NCI-H526 (cell line): ENCODE measurements at regions not wholly inside any gene's neighbourhood (a gene's known extent, or its start where the extent isn't known, plus 50 kb on each side); places are given as distances from the start of the nearest gene placed in this dataset.
"Not testable (repeated sequence)": the region's sequence is repeated elsewhere in the genome, so short reads cannot be mapped to it uniquely, and the experiment has no call there.

Experiments used
- DNase-seq, 2 experiments: peaks; one replicate each; lab custom pipeline; 2025; lab: John Stamatoyannopoulos, UW

DNA sequence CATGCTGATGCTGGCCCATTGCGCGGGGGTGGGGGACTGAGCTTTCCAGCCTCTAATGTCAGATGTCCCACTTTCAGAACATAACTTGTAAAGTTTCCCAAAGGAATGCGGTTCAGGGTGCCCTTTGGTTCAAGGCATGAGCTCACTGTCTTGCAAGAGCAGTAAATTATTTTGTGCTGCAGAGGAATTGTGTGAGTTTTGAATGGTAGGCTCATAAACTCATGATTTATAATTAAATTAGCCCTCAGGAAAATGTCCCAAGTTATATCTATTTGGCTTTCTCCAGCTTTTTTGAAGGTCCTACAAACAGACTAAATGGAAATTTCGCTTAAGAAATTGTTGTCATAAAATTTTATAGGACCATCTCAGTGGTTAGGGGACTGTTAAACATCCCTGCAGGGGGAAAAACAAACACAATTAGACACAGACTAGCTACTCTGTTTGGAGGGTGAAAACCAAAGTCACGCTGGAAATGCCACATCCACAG, 321.8 kb downstream of the HS3ST3B1 start:
- DNase-seq: no peak

DNA sequence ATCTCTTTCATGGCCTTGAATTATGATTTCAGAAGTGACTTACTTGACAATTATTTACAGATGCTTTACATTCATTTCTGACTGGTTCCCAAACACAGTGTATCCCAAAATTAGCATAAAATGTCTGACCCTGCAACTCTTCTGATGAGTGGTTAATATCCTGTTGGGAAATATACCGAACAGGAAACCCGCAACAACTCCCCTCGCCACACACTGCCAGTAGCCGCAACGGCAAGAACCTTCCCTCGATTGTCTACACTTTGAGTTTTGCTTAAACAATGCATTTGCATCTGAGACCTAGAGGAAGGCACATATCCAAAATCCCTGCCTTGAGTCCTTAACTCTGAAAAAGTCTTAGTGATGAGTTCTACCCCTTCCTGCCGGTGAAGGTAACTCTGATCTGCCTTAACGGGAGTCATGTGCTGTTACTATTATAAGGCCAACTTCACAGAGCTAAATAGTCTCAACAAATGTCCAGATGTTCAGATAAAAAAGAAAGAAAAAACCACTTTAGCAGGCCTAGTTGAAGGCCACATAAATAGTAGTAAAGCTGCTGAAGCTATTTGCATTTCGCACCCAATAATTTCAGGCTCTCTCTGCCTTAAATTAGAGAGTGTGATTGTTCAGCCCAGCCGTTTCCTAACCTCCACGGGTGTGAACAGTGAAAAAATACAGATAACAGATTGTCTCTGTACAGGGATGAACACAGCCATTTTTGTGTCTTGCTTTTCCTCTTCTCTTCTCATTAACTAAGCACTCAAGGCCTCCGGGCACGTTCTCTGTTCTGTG, 321.1 kb downstream of the HS3ST3B1 start:
- DNase-seq: no peak

DNA sequence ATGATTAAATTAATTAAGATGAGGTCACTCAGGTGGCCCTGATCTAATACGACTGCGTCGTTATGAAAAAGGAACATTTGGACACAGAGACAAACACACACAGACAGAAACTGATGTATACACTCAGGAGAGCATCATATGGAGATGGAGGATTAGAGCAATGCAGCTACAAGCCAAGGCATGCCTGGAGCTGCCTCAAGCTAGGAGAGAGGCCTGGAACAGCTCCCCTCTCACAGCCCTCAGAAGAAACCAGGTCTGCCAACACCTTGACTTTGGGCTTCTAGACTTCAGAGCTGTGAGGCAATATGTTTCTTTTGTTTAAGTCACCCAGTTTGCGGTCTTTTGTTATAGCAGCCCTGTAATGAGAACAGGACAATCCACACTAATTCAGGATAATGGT, 318.9 kb downstream of the HS3ST3B1 start:
- no peak for DNase-seq

DNA sequence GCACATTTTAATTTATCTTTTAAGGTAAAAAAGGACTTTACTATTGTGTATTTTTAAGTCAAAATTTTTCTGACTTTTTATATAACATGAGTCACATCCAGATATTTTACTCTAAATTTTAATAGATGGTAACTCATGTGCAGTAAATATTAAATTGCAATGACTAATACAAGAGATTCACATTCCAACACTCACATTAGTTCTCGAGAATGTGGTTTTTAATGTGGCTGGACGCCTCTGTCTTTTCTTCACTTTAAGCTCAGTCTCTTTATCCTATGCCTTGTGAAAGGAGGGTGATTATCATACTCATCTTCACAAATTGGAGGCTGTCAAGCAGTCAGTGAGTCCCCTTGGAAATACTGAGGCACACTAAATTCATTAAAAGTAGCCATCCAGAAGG, 315.6 kb downstream of the HS3ST3B1 start:
- no peak for DNase-seq

DNA sequence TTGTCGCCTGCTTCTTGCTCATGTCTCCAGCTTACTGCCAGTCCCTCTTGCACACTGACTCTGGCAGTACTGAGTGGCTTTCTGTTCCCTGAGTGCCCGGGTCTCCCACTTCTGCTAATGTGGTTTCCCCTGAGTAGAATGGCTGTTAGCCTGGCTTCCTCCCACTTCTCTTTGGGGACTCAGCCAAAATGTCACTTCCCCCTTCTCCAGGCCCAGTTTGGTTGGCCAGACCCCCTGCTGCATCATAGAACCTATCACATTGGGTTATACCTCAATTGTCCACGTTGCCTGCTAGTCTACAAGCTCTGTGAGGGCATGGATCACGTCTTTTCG, 304.4 kb downstream of the HS3ST3B1 start:
- DNase-seq: no peak

DNA sequence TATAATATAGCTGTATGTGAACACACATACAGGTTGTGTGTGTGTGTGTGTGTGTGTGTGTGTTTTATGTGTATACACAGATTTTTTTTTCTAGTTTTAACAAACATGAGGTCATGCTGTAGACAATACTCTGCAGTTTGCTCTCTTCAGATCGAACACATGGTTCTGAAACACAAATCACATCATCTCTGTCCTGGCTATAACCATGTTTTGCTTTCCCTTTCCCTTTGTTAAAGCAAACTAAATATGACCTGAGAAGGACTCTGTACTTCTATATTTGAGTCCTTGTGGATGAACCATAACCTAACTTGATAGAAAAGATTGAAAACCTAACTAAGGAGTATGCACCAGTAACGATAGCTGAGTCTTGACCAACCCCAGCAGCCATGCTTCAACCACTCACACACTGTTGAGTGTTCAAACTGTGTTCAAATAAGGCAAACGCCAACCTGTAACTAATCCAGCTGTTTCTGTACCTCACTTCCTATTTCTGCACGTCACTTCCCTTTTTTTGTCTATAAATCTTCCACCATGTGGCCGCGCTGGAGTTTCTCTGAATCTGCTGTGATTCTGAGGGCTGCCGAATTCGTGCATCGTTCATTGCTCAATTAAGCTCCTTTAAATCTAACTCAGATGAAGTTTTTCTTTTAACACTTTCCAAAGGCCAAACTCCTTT, 303.8 kb downstream of the HS3ST3B1 start:
- no peak for DNase-seq

DNA sequence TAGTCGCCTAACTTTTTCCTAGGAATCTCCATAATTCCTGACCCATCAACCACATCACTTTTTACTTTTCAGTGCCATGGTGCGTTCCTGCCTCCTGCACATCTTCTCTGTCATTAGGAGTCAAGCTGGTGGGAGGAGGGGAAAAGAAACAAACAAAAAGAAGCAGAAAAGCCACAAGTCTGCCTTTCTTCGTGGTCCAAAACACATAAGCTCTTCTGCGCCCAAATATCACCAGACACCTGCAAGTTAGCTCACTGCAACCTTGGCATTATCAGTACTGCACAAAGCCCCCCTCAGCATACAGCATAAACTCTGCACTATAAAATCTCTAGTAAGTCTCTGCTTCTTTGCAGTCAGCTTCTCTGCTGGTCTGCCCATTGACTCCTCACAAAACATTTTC, 295.3 kb downstream of the HS3ST3B1 start:
- no peak for DNase-seq

DNA sequence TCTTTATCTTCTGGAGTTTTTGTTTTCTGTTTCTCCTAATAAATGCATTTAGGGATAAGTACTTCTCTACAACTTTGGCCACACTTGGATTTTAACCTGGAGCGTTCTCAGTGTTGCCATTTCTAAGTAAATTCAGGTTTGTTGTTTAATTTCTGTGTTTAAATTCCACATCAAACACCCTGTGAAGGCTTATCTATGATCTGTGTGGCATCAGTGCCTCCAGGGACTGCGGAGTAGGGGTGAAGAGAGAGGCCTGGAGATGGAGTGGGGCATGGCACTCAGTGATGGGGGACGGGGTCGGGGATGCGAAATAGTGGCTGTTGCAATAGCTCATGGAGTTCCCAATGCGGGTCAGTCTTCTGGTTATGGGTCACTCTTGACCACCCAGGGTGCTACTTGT, 294.8 kb downstream of the HS3ST3B1 start:
- DNase-seq: no peak

DNA sequence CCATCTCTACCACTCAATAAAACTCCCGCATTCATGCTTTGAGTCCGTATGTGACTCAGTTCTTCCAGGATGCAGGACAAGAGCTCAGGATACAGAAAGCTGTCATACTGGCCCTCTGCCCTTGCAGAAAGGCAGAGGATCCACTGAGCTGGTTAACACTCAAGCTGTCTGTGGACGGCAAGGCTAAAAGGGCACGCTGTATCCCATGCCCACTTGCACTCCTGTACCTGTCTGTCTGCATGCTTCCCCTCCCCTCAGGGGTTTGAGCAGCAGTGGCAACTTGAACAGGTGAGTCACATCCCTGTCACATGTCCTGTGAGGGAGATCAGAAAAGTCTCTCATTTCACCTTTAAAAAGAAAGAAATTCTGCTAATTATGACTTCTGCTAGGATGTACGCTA, 293.8 kb downstream of the HS3ST3B1 start:
- no peak for DNase-seq

DNA sequence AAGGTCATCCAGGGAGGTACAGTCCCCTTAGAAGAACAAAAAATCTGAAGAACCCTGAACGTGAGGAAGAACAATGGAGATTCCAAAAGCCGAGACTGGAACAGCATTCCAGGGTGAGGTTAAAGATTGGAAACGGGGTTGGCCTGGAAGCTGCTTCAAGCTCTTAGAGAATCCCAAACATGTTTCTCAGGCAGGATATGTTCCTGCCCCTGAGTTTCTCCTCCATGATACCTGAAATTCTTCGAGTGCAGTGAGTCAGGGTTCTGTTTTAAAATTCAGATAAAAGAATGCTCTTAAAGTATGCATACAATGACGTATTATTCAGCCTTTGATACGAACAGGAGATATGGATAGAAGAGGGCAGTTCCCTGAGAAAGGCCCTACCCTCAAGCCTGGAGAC, 293.1 kb downstream of the HS3ST3B1 start:
- no peak for DNase-seq

DNA sequence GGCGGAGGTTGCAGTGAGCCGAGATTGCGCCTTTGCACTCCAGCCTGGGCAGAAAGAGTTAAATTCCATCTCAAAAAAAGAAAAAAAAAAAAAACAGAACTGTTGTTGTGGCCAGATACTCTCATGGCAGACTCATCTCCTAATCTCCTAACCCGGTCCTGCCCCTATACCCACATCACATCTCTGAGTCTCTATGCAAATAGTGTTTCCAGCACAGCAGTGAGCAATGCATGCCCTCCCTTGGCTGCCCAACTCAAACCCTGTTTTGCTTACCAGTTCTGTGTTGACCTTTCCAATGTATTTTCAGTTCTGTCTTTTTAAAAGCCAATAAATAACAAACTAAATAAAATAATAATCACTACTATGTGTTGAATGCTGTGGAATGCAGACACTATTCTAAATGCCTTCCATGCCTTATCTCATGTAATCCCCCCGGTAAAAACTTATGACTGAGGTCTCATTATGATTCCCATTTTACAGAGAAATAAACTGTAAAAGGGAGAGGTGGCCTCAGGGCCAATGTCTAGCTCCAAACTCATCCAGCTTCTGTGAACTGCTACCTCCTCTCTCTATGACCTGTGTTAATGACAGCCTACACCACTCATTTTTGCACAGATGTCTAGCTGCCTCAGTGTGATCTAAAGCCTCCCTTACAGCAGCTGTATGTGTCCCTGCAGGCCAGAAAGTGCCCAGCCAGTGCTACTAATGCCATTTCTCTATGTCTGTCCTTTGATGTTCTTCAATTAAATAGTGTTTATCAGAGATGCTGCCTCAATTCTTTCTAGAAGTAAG, 289.8 kb downstream of the HS3ST3B1 start:
- DNase-seq: peak; percentile 5 to 46

DNA sequence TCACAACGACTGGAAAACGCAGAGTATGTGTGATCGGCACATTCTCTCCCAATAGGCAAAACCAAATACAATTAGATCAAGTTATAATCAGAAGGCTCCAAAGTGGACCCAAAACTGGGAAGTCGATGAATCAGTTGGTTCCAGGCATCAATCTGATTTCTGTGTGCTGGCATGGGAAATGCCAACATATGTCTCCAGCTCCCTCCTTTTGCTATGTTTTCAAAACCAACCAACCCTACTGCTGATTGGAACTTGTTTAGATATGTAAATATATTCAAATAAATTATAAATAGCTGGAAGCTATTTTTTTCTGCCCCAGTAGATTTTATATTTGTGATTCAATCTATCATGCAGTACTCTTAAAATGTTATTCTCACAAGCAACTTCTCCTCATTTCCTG, 284.2 kb downstream of the HS3ST3B1 start:
- DNase-seq: peak in 1 of 2 experiments; percentile 1

DNA sequence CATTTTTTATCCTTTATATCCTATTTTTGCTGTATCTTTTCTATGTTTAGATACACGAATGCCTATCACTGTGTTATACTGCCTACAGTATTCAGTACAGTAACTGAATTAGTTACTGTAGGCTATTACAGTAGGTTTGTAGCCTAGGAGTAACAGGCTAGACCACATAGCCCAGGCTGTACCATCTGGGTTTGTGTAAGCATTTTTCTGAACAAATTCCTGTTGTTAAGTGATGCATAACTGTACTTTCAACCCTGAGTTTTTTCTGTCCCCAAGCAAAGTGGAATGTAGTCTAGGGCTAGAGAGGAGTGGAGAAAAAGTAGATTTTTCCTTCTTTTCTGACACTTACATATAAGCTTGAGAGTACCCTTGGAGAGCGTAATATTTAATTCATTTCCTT, 282.1 kb downstream of the HS3ST3B1 start:
- DNase-seq: no peak

DNA sequence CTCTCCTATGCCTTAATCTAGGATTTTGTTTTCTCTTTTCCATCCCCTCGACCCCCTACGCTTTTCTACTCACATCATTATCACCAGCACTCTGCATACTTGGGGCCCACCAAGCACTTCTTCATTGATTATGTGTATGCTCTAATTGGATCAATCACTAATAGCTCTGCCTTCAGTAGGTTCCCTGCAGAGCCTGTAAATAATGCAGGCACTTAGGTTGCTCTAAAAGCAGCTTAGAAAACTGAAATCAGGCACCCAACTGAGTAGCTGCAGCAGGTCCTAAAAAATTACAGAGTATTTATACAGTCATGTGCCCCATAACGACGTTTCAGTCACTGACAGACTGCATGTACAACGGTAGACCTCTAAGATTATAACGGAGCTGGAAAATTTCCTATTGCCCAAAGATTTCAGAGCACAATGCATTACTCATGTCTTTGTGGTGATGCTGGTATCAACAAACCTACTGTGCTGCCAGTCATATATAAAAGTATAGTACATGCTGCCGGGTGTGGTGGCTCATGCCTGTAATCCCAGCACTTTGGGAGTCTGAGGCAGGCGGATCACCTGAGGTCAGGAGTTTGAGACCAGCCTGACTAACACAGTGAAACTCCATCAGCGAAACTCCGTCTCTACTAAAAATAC, 280.4 kb downstream of the HS3ST3B1 start:
- DNase-seq: no peak

DNA sequence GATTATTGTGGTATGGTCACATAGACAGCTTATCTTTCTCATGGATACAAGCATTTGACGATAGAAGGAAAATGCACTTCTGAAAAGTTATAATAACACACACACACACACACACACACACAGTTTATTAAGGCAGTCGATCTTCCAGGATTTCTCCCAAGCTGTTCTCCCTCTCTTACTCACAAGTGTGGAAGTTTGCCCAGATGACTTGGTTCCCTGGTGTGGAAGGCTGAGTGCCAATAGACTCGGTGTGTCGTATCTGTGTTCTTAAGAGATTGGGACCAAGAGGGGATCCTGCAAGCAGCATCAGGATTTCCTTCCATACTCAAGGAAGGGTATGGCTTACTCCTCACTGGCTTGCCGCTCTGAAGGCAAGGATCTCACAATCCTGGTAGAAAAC, 279.6 kb downstream of the HS3ST3B1 start:
- DNase-seq: no peak

DNA sequence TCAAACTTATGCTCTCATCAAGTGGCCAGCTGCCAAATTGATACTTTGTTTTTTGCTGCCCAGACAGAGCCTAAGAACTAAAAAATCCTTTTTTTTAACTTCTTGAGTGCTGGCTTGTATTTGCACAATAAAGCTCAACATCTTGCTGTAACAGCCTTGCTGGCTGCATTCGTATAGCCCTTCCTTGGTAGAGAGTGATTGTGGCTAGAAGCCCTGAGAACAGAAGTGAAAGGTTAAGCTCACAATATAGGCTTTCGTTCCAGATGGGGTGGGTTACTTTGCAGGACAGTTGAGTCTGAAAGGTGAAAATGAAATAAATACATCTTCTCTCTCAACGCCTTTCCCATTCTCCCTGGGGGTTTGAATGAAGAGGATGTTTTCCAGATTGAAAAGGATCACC, 278.8 kb downstream of the HS3ST3B1 start:
- no peak for DNase-seq

DNA sequence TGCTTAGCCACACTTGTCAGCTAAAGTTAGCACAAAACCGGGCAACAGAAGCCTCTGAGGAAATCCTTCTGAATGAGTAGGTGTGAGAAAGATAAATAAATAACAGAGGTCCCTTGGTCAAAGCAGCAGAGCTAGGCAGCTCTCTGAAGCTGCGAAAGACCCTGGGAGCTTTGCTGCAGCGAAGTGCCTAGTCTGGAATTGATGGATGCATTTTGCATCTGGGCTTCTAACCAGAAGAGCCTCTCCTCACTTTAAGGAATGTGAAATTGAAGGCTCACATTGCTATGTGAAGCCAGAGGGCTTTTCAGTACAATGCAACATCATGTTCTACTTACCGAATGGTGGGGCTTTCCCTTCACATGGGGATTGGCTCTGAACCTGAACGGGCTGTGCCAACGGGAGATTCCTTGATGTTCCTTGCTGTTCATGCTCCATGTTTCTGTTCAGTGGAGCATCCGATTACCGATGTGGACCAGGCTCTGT, 274.6 kb downstream of the HS3ST3B1 start:
- no peak for DNase-seq

DNA sequence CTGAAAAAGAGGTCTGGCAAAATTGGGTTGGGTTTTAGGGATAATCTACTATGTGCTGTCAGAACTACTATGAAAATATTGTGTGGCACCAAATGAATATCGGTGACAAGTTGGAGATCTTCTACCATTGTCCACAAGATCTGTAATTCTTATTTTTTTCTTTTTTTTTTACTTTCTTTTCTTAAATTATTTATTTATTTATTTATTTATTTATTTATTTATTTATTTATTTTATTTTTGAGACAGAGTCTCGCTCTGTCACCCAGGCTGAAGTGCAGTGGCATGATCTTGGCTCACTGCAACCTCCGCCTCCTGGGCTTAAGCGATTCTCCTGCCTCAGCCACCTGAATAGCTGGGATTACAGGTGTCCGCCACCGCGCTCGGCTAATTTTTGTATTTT, 259.4 kb downstream of the HS3ST3B1 start:
- DNase-seq: not testable (repeated sequence)

DNA sequence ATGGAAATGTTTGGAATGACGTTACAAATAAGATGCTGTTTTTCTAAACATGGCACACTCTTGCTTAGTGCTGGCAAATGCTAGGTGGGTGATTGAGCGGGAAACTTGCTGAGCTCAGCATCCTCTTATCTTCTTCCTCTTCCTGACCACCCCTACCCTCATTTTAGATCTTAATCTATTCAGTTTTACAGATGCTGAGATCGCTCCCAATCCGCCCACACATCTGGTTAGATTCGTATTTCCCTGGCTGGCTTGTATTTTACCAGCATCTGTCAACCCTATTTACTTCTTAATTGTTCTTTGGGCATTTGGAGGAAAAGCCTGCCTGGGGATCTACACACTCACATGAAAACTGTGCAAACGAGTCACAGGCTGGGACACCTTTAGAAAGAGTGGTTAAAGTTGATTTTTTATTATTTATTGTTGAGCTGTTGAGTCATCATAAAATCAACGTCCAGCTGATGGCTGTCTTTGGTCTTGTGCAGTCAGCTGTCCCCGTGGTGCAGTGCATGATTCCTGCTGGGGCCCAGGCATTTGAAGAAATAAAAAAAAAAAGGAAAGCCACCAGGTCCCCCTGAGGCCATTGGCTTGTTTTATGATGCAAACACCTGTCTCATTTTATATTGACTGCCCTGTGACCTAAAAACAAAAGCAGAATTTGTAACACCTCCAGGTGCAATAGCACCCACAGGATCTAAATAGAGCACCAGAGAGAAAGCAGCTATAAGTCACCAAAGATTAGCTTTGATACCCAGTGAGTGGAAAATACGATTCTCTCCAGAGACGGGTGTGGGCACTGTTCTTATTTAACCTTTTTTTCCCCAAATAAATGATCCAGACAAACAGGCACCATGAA, 258.6 kb downstream of the HS3ST3B1 start:
- no peak for DNase-seq

DNA sequence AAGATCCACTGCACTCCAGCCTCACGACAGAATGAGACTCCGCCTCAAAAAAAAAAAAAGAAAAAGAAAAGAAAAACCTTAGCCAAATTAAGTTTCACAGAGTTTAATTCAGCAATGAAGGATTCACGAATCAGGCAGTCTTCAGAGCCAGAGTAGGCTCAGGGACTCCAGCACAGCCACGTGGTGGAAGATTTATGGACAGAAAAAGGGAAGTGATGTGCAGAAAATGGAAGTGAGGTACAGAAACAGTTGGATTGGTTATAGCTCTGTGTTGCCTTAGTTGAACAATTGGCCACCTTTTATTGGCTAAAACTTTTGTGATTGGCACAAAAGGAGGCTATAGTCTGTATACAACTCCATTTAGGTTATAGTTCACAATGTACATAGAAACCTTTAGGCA, 256.6 kb downstream of the HS3ST3B1 start:
- no peak for DNase-seq

DNA sequence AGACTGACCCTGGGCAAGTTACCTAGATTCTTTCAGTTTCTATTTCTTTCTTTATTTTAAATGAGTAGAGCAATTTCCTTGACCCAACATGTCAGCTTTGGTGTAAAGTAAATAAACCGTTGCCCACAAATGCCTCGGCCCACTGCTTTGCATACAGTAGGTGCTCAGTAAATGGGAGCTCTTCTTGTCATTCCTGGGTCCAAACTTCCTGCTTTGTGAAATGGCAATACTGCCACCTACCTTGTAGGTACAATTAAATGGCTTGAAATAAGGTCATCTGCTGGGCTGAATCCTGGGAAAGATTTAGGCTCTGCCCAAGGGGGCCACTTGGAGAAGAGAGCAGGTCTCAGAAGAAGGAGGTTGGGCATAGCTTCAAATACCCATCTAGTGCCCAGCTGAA, 253.0 kb downstream of the HS3ST3B1 start:
- peak in 1 of 2 experiments; percentile 8 for DNase-seq
